Naive thymus-derived CD4-positive, alpha-beta T cell (primary cell): ENCODE measurements at regions not wholly inside any gene's neighbourhood (a gene's known extent, or its start where the extent isn't known, plus 50 kb on each side); places are given as distances from the start of the nearest gene placed in this dataset.

Experiments used
- ATAC-seq: fragments of 150-1000 bp; cut with Tn5 transposase; 2 replicates; pipeline ENCODE4 v1.10.0; 2021; ENCODE audit warnings: mild to moderate bottlenecking, moderate library complexity
- CTCF ChIA-PET: fragments of 350-600 bp; sonication (Branson Sonifier 250); formaldehyde crosslinking; loops from one replicate; lab custom pipeline; 2021; ENCODE audit warnings: antibody characterized with exemption; lab: Charles Lee
- POLR2A ChIA-PET: fragments of 350-600 bp; sonication (Branson Sonifier 250); formaldehyde crosslinking; loops from one replicate; lab custom pipeline; 2021; ENCODE audit warnings: antibody characterized with exemption, inconsistent platforms; lab: Charles Lee
- DNase-seq, 9 donors: peaks; one replicate each; pipeline versions ENCODE4 v3.0.0 to v3.0.0-alpha.2; 2020 to 2022; ENCODE audit warnings: mixed read lengths in 1 of 9
- H3K27ac ChIP-seq: one replicate; pipeline ENCODE4 v1.7.0; 2013; ENCODE audit warnings: mild to moderate bottlenecking, low read depth, low read length, moderate library complexity
- H3K27me3 ChIP-seq, 2 donors: one replicate each; pipeline ENCODE4 v1.7.0; 2013; ENCODE audit warnings: low read length in 2 of 2, mild to moderate bottlenecking in 2 of 2, moderate library complexity in 2 of 2; ENCODE audit not compliant: control insufficient read depth in 2 of 2, insufficient read depth in 2 of 2
- H3K36me3 ChIP-seq, 3 experiments: 1 replicate in 2 of 3; 2 replicates in 1 of 3; pipeline ENCODE4 v1.7.0; 2013; ENCODE audit warnings: low read length in 3 of 3, mild to moderate bottlenecking in 3 of 3, moderate library complexity in 1 of 3; ENCODE audit not compliant: insufficient read depth in 3 of 3, control insufficient read depth in 2 of 3
- H3K4me1 ChIP-seq, 2 donors: one replicate each; pipeline ENCODE4 v1.7.0; 2013; ENCODE audit warnings: low read length in 2 of 2, mild to moderate bottlenecking in 2 of 2, moderate library complexity in 1 of 2; ENCODE audit not compliant: control insufficient read depth in 2 of 2, insufficient read depth in 2 of 2
- H3K4me3 ChIP-seq: 2 replicates; pipeline ENCODE4 v1.7.0; 2013; ENCODE audit warnings: mild to moderate bottlenecking, low read length
- H3K9me3 ChIP-seq, 3 experiments: 1 replicate in 2 of 3; 2 replicates in 1 of 3; pipeline ENCODE4 v1.7.0; 2013; ENCODE audit warnings: low read length in 3 of 3; ENCODE audit not compliant: control insufficient read depth in 2 of 3
- H3K27ac Mint-ChIP-seq, 9 donors: one replicate each; pipeline ENCODE4 v1.8.0; 2020 to 2022; ENCODE audit warnings: mixed read lengths in 9 of 9, mild to moderate bottlenecking in 8 of 9, moderate library complexity in 5 of 9, inconsistent platforms in 2 of 9
- H3K27me3 Mint-ChIP-seq, 5 donors: one replicate each; pipeline ENCODE4 v1.8.0; 2021 to 2022; ENCODE audit warnings: mixed read lengths in 5 of 5, mild to moderate bottlenecking in 1 of 5
- H3K36me3 Mint-ChIP-seq, 5 donors: one replicate each; pipeline ENCODE4 v1.8.0; 2020 to 2022; ENCODE audit warnings: mixed read lengths in 5 of 5, mild to moderate bottlenecking in 3 of 5, inconsistent platforms in 1 of 5
- H3K4me1 Mint-ChIP-seq, 7 donors: one replicate each; pipeline ENCODE4 v1.8.0; 2020 to 2022; ENCODE audit warnings: mixed read lengths in 7 of 7, mild to moderate bottlenecking in 3 of 7, inconsistent platforms in 1 of 7
- H3K4me3 Mint-ChIP-seq, 10 donors: one replicate each; pipeline ENCODE4 v1.8.0; 2020 to 2022; ENCODE audit warnings: mild to moderate bottlenecking in 10 of 10, mixed read lengths in 10 of 10, moderate library complexity in 6 of 10, inconsistent platforms in 2 of 10
- H3K9me3 Mint-ChIP-seq, 11 donors: one replicate each; pipeline ENCODE4 v1.8.0; 2020 to 2022; ENCODE audit warnings: mixed read lengths in 11 of 11, mild to moderate bottlenecking in 4 of 11, inconsistent platforms in 1 of 11, moderate library complexity in 1 of 11
- intact Hi-C, 2 donors: fragments of 100-400 bp; cut with micrococcal nuclease; formaldehyde crosslinking; loops; one replicate each; pipeline ENCODE4 v1.15.1; 2023

DNA sequence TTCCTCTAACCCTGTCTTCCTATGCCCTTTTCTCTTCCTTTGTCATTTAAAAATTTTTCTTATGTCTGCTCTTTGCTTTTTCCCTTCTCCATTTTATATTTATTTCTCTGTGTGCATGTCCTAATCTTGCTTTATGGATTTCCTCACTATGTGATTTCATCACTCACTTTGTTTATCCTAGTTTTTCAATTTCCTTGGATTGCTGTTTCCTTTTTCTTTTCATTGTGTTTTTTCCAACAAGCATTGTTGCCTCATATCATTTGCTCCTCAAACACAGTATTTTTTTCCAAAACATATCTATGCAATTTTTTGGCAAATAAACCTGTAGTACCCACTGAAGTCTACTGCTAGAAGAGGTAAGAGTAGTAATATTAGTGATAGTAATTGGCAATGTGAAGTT lies 67.4 kb upstream of the PNPT1 start:
- intact Hi-C loops, result no loop called here
- no peaks in the 10 kb centered on the region for H3K36me3 Mint-ChIP-seq

GRCh38 chr2:55760125-55760524 lies 66.5 kb upstream of the PNPT1 start:
- no peak overlapping the region for H3K27ac ChIP-seq
- POLR2A ChIA-PET, result no interaction called here
- Mint-ChIP-seq H3K4me1 (no peaks in the 10 kb centered on the region), H3K27me3 (peaks cover 5 to 35% (median 28%) of the 10 kb centered on the region in 5 donors), H3K4me3 (no peak overlapping the region), H3K27ac (no peak overlapping the region), H3K36me3 (no peaks in the 10 kb centered on the region), H3K9me3 (no peaks in the 10 kb centered on the region)
- CTCF ChIA-PET, result no interaction called here
- ATAC-seq, result no peak
- H3K9me3 ChIP-seq, result no peaks in the 10 kb centered on the region
- no peaks in the 10 kb centered on the region for H3K4me1 ChIP-seq
- H3K27me3 ChIP-seq, result no peaks in the 10 kb centered on the region
- intact Hi-C loops, result no loop called here
- H3K4me3 ChIP-seq, result no peak overlapping the region
- H3K36me3 ChIP-seq, result no peaks in the 10 kb centered on the region
- no peak for DNase-seq

More for the DNA sequence above, 67.4 kb upstream of the PNPT1 start:
- ChIA-PET POLR2A (no interaction called here), CTCF (no interaction called here)
- Histone ChIP-seq H3K4me1 (no peaks in the 10 kb centered on the region), H3K27ac (no peak overlapping the region), H3K36me3 (no peaks in the 10 kb centered on the region), H3K4me3 (no peak overlapping the region), H3K9me3 (no peaks in the 10 kb centered on the region), H3K27me3 (no peaks in the 10 kb centered on the region)
- Mint-ChIP-seq H3K4me1 (no peaks in the 10 kb centered on the region), H3K27ac (no peak overlapping the region), H3K27me3 (peaks cover 5 to 40% (median 32%) of the 10 kb centered on the region in 5 donors), H3K4me3 (no peak overlapping the region), H3K9me3 (peaks cover 0 to 3% (median 0%) of the 10 kb centered on the region in 11 donors)
- no peak for ATAC-seq
- DNase-seq, result no peak

- no peak overlapping the region for H3K27ac ChIP-seq
- Mint-ChIP-seq H3K4me1 (no peaks in the 10 kb centered on the region), H3K27me3 (peaks cover 5 to 33% (median 30%) of the 10 kb centered on the region in 5 donors), H3K9me3 (peaks cover 0 to 7% (median 0%) of the 10 kb centered on the region in 11 donors), H3K27ac (no peak overlapping the region), H3K36me3 (peaks cover 0 to 5% (median 0%) of the 10 kb centered on the region in 5 donors), H3K4me3 (no peak overlapping the region)
- intact Hi-C loops, result no loop called here
- H3K27me3 ChIP-seq, result no peaks in the 10 kb centered on the region
- ATAC-seq, result no peak
- CTCF ChIA-PET, result no interaction called here
- POLR2A ChIA-PET, result no interaction called here
- H3K9me3 ChIP-seq, result no peaks in the 10 kb centered on the region
- no peaks in the 10 kb centered on the region for H3K4me1 ChIP-seq
- H3K4me3 ChIP-seq, result no peak overlapping the region
- no peaks in the 10 kb centered on the region for H3K36me3 ChIP-seq
- DNase-seq, result no peak
These were observed 65.8 kb upstream of the PNPT1 start for GRCh38 chr2:55759271-55759921.

DNA sequence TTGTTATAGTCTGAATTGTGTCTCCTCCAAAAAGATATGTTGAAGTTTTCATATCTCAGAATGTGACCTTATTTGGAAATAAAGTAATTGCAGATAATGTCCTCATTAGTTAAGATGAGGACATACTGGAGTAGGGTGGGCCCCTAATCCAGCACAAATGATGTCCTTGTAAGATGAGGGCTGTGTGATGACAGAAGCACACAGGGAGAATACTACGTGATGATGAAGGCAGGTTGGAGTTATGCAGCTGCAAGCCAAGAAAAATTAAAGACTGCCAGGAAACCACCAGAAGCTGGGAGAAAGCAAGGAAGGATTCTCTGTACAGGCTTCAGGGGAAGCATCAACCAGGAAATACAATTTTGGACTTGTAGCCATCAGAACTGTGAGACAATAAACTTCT lies 58.3 kb upstream of the PNPT1 start:
- intact Hi-C loops, result no loop called here
- H3K27ac Mint-ChIP-seq, result no peak overlapping the region
- POLR2A ChIA-PET, result no interaction called here
- Histone ChIP-seq H3K4me1 (no peaks in the 10 kb centered on the region), H3K36me3 (no peaks in the 10 kb centered on the region), H3K27ac (no peak overlapping the region), H3K9me3 (no peaks in the 10 kb centered on the region), H3K27me3 (no peaks in the 10 kb centered on the region), H3K4me3 (no peak overlapping the region)
- peaks cover 2 to 24% (median 9%) of the 10 kb centered on the region in 5 donors for H3K27me3 Mint-ChIP-seq
- no peak overlapping the region for H3K4me3 Mint-ChIP-seq
- DNase-seq, result no peak
- CTCF ChIA-PET, result no interaction called here
- no peak for ATAC-seq
- no peaks in the 10 kb centered on the region for H3K4me1 Mint-ChIP-seq
- H3K9me3 Mint-ChIP-seq, result peaks cover 0 to 12% (median 2%) of the 10 kb centered on the region in 11 donors
- H3K36me3 Mint-ChIP-seq, result peaks cover 0 to 5% (median 0%) of the 10 kb centered on the region in 5 donors

- H3K36me3 Mint-ChIP-seq, result peaks cover 0 to 4% (median 0%) of the 10 kb centered on the region in 5 donors
- no peaks in the 10 kb centered on the region for H3K4me1 ChIP-seq
- intact Hi-C loops, result no loop called here
- no peaks in the 10 kb centered on the region for H3K4me1 Mint-ChIP-seq
- peaks cover 0 to 10% (median 0%) of the 10 kb centered on the region in 11 donors for H3K9me3 Mint-ChIP-seq
- H3K27me3 ChIP-seq, result no peaks in the 10 kb centered on the region
- DNase-seq, result no peak
- ChIA-PET POLR2A (no interaction called here), CTCF (no interaction called here)
- no peak overlapping the region for H3K27ac ChIP-seq
- no peak overlapping the region for H3K4me3 Mint-ChIP-seq
- H3K27me3 Mint-ChIP-seq, result peaks cover 0 to 49% (median 28%) of the 10 kb centered on the region in 5 donors
- H3K9me3 ChIP-seq, result no peaks in the 10 kb centered on the region
- no peak for ATAC-seq
- no peaks in the 10 kb centered on the region for H3K36me3 ChIP-seq
- H3K27ac Mint-ChIP-seq, result no peak overlapping the region
- no peak overlapping the region for H3K4me3 ChIP-seq
These were observed 49.9 kb upstream of the PNPT1 start for GRCh38 chr2:55743583-55743982.
